Glomerular visceral epithelial cell (primary cell): ENCODE measurements at regions not wholly inside any gene's neighbourhood (a gene's known extent, or its start where the extent isn't known, plus 50 kb on each side); places are given as distances from the start of the nearest gene placed in this dataset.
"Not testable (repeated sequence)": the region's sequence is repeated elsewhere in the genome, so short reads cannot be mapped to it uniquely, and the experiment has no call there.

ENCODE experiments used
- DNase-seq: peaks from one replicate; pipeline ENCODE4 v3.0.0-alpha.2; 2016; ENCODE audit errors: extremely low spot score

DNA sequence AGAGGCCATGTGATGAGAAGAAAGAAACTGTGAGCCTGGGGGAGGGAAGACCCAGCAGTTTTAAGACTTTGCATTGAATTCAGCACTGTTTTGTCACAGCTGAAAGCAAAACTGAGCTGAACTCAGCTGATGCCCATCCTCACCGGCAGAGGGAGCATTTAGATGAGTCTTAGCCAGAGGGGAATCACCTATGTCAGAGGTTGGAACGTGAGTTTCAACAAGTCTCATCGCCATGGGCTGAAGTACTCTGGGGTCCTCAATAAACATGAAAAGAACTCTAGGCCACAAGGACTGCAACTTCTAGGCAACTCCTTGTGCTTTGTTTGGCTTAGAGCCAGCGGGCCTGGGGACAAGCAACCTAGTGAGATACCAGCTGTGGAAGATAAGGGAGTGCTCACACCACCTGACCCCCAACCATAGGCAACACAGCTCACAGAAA, 324.5 kb downstream of the TBL1XR1 start:
- DNase-seq: peak; percentile 48

DNA sequence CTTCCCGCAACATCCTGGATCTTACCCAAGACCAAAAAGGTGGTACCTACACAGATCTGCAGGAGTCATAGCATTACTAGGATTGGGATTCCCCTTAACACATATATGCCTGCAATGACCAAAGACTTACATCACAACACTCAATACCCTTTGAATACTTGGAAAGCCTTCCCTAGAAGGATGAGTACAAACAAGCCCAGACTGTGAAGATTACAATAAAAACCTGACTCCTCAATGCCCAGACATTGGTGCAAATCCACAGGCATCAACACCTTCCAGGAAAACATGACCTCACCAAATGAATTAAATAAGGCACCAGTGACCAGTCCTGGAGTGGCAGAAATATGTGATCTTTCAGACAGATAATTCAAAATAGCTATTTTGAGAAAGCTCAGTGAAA, 326.8 kb downstream of the TBL1XR1 start:
- DNase-seq: no peak

DNA sequence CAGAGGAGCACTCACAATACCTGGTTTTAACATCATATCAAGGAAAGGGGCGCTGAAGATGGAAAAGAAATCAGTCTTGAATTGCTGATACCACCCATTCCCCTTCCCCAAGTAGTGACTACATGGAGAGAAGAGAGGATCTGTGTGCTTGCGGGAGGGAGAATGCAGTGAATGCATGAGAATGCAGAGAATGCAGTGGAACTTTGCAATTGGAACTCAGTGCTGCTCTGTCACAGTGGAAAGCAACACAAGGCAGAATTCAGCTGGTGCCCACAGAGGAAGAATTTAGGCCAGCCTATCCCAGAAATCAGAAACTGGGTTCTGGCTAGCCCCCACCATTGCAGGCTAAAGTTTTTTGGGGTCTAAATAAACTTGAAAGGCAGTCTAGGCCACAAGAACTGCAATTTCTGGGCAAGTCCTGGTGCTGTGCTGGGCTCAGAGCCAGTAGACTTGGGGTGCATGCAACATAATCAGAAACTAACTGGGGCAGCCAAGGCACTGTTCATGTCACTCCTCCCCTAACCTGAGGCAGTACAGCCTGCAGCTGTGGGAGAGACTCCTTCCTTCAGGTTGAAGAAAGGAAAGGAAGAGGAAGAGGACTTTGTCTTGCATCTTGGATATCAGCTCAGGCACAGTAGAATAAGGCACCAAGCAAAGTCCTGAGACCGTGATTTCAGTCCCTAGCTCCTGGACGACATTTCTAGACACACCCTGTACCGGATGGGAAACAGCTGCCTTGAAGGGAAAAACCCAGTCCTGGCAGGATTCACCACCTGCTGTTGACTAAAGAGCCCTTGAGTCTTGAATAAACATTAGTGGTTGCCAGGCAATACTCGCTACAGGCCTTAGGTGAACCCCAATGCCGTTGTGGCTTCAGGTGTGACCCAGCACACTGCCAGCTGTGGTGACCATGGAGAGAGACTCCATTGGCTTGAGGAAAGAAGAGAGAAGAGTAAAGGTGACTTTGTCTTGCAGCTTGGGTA, 329.3 kb downstream of the TBL1XR1 start:
- DNase-seq: no peak

DNA sequence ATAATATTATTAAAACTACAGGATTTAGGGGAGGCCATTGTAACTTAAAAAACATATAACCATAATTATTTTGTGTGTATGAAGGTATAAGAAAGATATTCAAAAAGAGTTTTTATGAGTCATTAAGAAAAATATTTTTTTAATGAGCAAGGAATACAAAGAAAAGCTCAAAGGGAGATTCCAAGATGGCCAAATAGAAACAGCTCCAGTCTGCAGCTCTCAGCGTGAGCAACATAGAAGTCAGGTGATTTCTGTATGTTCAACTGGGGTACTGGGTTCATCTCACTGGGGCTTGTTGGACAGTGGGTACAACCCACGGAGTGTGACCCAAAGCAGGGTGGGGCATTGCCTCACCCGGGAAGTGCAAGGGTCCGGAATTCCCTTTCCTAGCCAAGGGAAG, 336.1 kb downstream of the TBL1XR1 start:
- DNase-seq: no peak

DNA sequence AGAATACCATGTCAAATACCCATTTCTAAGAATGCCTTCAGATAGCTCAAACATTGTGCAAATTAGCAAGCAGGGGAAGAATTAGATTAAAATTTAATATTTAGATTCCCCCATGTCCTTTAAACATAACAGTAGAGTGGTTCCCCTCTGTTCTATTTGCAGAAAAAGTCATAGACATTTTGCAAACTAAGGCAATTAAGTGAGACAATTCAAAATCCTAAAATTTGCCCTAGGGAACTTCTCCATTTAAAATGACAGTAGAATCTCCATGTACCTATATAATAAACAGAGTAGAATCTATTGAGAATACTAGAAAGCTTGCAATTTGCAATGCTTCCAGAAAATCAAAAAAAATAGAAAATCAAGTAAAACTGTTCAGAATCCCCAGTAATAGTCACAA, 340.6 kb downstream of the TBL1XR1 start:
- DNase-seq: no peak

DNA sequence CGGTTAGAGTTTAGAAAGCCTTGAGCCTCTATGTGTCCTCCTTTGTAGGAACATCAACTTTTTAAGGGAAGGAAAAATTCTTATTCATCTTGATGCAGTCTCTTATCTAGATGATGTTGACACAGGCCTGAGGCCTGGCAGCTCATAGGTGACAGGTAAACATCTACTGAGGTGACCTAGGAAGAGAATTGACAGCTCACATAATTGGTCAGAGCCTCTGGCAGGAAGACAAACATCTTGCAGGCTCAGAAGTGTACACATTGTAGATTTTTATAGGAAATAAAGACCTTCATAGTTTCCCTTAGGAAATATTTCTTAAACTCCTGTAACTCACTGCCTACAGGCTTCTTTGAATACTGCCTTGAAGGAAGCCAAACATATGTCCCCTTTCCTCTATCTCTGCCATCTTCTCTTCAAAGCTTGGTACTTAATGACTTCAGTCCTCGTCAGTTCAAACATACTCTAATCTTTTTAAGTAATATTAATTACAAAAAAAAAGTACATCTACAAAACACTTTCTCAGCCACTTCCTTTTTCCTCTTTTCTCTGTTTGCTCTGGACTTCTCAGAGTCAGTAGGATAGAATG, 341.3 kb downstream of the TBL1XR1 start:
- no peak for DNase-seq

DNA sequence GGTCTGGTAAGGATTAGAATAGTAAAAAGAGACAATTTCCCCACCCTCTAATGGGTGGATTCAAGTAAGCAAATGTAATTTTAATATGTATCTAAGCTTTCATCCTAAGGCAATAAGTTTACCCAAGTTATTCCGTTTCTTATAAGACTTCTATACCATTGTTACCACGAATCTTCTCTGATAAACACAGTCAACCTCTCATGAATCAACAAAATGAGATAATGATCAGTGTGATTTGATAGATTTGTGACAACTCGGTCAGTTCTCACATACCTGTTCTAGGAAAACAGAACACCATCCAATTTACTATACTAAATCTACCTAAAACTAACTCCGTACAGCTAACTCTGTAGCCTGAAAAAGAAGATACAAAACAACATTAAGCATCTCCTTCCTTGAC, 342.1 kb downstream of the TBL1XR1 start:
- DNase-seq: no peak

DNA sequence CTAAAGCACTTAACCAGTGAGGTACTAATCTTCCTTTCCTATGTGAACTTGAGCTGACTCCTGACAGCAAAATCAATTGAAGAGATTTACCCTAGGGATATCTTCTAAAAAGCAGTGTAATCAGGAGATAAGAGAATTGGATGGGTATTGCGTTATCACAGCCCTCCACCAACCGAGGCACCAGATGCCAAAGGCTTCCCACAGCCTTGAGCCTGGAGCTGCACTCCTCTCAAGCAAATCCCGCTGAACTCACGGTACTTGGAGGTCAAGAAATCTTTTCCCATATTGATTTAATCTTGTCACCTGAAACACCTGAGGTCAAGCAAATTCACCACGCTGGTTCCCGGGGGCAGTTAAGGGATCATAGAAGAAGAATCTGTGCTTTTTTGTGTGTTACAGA, 346.8 kb downstream of the TBL1XR1 start:
- no peak for DNase-seq

DNA sequence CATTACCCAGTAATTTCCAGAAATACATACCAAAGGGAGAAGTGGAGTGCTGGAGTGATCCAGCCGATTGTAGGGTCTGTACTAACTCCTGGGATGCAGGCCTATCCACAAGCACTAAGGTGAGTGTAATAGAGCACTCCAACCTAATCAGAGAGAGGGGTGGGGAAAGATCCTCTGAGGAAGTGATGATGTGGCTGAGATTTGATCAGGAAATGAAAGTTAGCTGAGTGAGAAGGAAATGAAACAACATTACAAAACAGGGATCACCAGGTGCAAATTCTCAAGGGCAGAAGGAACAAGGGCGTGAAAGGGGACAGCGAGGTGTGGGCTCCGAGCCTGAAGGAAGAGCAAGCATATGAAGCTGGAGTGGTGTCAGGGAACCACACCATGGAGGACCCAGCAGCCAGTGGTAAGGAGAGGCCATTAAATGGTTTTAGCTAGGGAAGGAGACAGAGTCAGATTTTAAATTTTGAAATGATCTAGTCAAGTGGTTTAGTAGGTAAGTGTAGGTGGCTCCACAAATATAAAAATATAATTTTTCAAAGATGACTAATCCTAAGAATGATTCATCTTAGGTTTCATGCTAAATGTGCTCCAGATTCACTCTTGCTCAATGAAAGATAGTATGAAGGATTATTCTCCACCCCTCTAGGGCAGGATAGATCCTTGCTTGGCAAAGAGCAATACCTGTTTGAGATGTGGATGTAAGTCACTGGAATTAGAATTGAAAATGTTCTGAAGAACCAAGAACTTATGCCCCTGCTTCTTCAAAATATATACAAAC, 348.7 kb downstream of the TBL1XR1 start:
- peak; percentile 18 for DNase-seq

DNA sequence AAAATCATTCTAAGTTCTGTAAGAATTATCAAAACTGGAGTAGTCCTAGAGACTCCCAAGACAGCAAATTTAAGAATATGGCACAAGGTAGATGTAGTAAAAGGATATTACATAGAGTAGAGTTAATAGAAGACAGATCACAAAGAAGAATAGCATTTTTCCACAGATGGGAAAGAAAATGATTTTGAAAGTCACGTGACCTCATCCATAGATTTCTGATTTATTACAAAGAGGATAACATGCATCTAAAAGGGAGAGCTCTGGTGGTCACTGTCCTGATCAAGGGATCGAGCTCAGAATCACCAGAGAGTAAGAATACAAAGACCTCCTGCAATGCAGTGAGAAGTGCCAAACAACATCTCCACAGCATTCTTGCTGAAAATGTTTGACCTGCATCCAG, 354.4 kb downstream of the TBL1XR1 start:
- DNase-seq: no peak

DNA sequence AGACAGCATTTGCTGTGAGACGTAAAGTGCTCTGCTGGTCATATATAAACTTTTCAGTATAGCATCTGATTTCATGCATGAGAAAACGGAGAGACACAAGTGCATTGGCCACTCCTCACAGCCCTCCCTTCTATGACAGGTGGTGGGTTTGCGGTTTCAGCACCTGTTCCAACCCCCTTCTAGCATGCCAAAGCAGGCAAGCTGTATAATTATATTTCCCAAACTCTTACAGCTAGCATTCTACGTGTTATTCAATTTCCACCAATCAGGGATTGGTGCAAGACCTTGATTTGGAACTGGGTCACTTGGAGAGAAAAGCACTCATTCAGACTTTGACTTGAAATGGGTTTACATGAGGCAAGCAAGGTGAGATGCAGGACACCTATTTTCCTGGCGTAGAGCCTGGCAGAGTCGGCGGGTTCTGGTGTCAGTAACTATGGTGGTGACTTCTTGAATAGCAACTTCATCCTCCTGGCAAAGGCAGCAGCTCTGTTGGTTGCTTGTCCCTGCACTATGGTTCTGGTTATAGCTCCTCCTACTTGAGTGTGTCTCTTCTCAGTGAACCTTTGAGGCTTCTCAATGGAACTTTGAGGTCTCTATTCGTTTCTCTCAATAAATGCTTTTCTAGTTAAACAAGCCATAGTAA, 356.5 kb downstream of the TBL1XR1 start:
- DNase-seq: no peak

DNA sequence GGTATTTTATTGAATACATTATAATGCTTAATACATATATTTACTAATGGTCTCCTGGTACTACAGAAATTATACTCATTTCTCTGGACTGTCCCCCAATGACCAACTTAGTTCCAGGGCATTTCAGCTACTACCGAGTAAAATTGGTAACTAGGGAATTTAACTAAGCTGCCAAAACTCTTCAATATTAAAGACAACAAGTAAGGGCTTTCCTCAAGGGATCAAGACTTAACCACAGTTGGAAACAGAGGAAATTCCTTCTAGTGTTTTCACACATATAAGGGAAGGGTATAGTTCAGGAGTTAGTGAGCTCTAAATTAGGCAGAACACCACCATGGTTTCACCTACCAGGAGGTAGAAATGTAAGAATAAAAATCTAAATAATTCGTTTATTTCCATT, 357.4 kb downstream of the TBL1XR1 start:
- no peak for DNase-seq

DNA sequence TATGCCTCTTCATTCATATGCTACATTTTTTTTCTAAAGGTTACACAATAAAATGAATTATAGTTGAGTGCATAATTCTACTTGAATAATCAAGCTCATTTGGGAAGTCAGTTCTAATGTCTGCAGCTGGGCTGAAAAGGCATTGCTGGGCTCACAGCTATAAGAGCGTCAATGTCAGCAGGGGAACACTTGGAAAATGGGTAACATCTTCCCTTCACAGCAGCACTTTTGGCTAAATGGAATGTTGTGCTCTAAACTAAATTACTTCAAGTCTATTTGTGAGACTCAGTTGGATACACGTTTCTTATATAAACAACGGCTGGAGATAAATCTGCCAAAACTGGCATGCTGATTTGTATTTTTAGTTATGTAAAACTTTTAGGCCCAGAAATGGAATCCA, 357.8 kb downstream of the TBL1XR1 start:
- no peak for DNase-seq

DNA sequence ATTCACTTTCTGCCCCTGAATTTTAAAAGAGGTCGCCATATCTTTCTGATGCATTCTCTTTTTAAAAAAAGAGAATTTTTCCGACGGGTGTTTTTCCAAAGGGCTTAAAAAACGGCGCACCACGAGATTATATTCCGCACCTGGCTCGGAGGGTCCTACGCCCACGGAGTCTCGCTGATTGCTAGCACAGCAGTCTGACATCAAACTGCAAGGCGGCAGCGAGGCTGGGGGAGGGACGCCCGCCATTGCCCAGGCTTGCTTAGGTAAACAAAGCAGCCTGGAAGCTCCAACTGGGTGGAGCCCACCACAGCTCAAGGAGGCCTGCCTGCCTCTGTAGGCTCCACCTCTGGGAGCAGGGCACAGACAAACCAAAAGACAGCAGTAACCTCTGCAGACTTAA, 370.0 kb downstream of the TBL1XR1 start:
- DNase-seq: not testable (repeated sequence)

DNA sequence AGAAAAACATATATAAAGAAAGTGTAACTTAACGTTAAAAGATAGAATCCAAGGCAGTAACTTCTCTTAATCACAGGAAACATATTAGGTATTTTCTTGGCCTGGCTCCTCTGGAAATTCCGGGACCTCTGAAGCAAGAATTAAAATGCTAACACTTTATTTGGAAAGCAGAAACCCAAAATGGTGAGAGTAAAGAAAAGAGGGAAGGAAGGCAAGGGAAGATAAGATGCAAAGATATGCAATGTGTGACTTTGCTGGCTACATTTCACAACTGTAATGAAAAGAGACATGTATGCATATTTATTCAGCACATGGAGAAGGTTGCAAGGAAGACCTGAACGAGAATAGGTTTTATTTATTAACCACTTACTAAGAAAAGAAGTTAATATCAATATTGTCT, 372.5 kb downstream of the TBL1XR1 start:
- no peak for DNase-seq

DNA sequence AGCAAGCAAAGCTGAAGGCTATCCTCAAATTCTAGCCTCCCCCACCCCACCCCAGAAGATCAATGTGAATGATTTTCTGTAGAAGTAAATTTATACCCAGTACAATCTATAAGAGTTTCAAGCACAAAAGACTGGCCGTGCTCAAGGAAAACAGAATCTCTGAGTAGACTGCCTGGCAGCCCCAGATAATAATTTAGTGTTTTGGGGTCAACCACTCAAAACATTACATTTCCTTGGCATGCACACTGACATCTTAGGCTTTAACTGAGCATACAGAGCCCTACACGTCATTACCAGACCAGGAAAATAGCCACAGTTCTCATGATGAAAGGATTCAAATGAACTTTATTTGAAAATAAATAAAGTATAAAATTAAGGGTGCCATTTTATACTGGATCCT, 376.5 kb downstream of the TBL1XR1 start:
- DNase-seq: no peak

DNA sequence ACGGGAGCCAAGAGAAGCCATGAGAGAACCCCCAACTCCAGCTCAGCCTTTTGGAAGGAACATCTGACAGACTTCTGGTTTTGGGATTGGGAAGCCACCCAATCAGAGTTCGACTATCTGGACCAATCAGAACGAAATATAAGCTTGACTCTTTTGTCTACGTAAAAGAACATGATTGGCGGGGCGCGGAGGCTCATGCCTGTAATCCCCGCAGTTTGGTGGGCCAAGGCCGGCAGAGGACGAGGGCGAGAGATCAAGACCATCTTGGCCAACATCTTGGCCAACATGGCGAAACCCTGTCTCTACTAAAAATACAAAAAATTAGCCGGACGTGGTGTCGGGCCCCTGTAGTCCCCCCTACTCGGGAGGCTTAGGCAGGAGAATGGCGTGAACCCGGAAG, 380.3 kb downstream of the TBL1XR1 start:
- no peak for DNase-seq

DNA sequence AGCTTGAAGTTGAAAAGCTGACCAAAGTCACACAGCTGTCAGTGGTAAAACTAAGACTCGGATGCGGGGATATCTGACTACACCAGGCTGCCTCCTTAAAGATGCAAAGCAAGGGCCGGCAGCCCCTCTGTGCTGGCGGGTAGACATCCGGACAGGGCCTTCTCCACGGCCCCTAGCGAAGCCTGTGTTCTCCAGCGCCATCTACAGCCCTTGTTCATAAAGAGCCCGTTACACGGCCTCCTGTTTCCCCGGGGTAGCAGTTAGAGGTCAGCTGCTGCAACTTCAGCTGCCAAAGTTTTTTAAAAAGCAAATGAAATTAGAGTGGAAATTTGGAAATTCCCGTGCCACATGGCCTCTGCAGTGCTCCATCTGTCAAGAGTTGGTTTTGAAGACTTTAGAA, 383.0 kb downstream of the TBL1XR1 start:
- DNase-seq: peak; percentile 46

DNA sequence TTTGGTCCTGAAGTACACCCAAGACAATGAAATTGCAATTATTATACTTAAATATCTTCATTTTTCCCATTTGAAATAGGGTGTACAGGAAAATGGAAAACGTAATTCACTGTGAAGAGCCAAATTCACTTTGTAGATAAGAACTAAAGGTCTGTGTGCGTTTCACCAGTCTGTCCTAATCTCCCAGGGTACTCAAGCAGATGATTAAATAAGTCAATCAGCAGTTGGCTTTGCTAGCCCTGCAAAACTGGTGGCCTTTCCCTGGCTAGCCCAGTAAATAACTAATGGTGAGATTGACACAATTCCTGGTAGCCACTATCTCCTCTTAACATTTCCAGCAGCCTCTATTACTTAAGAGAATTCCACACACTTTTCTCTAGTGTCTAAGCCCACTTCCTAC, 389.3 kb downstream of the TBL1XR1 start:
- no peak for DNase-seq

DNA sequence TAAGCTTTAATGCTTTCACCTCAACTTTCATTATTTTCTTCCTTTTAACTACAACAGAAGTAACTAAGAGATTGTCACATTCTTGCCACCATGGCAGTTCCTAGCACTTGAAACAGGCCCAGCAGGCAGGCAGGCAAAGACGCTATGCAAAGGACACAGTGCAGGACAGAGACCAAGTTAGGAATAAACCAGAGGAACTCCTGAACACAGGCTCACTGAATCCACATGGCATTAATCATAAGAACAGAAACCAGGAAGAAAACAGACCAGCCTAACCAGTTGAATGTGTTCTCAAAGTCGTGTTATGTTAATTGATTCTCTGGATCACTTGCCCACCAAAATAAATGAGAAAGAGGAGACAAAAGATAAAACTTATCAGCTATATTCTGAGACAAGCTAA, 397.6 kb downstream of the TBL1XR1 start:
- no peak for DNase-seq

DNA sequence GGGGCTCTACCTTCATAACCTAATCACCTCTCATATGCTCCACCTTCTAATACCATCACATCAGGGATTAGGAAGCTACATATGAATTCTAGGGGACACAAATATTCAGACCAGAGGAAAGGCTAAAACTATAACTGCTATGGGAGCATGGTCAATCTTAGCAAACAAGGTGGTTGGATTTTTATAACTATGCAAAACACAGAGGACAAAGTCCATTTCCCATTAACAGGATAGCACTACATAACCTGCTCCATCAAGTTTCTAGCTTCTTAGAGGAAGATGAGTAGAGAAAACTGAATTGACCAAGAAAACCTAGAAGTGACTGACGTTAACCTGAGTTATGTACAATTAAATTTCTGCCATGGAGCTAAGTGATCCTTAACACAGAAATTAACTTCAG, 398.6 kb downstream of the TBL1XR1 start:
- DNase-seq: no peak

DNA sequence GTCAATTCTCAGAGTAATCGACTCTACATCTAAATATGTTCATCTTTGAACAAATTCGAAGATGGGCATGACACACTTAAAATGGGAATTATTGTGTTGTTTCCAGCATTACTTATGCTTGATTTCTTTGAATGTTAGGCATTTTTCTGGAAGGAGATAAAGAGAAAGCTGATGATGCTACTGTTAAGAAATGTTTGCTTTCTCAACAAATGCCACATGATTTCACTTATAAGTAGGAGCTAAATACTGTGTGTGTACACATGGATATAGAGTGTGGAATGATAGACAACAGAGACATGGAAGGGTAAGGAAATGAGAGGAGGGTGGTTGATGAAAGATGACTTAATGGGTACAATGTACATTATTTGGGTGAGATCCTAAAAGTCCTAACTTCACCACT, 400.9 kb downstream of the TBL1XR1 start:
- DNase-seq: no peak
